GM19043 (cell line): ENCODE measurements at regions not wholly inside any gene's neighbourhood (a gene's known extent, or its start where the extent isn't known, plus 50 kb on each side); places are given as distances from the start of the nearest gene placed in this dataset.
"Not testable (repeated sequence)": the region's sequence is repeated elsewhere in the genome, so short reads cannot be mapped to it uniquely, and the experiment has no call there.

Experiments used
- ATAC-seq: cut with Tn5 transposase; IDR thresholded peaks from one replicate; pipeline ENCODE4 v1.9.1; 2021; ENCODE audit warnings: low read depth; ENCODE audit not compliant: unreplicated experiment

DNA sequence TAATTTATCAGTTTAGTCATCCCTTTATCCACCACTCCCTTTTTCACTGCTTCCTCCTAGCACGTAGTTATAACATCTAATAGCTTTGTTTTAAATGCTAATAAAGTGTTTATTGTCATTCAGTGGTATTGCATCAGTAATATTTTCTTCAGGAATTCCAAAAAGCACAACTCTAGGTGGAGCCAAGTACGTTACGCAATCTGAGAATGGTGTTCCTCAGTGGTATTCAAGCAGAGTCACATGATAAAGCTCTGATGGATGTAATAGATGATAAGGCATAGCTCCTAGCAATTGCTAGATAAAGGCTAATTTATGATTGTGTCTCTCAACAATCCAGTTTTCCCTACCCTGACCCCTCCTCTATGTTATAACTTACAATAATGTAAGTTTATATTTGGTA is 494.6 kb upstream of the ADGRL4 start:
- ATAC-seq, result no peak

DNA sequence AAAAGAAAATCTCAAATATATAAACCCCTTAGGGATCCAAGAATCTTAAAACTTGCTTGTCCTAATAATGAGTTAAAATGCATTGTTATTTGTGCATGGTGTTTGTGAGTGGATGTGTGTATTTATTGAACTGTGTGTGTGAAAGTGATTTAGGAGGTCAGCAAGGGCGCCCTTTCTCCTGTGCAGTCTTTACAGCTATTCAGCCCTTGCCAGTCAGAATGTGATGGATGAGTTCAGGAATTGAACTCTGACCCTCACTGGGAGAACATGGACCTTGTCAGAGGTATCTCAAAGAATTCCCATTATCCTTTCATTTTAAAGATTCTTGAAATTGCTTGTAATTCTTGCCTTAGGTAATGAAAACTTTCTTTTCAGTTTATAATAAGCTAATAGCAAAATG is 493.0 kb upstream of the ADGRL4 start:
- ATAC-seq, result no peak

DNA sequence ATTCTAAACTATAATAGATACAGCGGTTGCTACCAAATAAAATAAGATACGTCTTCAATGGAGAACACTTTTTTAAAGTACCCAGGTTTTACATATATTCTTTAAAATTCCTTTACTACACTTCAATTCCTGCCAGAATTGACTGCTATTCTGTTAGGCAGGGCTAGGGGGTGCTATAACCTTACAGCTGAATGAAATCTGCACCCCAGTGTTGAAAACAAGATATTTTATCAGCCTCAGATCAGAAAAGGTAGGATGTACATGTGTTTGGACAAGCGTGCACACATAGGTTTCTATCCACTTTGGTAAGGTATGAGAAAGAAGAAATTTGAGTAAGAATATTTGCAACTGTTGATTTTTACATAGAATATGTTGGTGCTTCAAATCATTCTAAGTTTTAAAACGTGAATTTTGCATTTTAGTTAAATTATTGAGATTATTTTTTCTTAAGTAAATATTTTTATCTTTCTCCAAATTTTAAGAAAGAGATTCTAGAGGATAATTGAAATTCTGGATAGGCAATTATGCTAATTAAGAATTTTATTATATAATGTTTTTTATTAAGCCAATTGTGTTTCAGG is 490.8 kb upstream of the ADGRL4 start:
- peak; percentile 86 for ATAC-seq

DNA sequence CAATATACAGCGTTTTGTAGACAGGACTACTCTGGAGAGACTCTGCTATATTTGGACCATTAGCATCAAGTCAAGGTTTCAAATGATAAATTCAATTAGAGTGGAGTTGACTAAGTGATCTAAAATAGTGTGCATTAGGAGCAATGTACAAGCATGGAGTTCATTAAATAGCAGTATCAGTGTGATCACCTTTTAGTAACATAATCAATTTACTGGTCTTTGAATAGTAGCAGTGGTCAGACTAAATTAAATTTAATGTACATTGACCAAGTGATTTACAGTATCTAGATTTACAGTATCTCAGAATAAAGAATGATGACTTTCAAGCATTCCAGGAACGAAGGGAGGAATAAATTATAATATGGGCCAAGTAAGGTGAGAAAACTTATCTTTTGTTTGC is 489.6 kb upstream of the ADGRL4 start:
- ATAC-seq, result no peak

DNA sequence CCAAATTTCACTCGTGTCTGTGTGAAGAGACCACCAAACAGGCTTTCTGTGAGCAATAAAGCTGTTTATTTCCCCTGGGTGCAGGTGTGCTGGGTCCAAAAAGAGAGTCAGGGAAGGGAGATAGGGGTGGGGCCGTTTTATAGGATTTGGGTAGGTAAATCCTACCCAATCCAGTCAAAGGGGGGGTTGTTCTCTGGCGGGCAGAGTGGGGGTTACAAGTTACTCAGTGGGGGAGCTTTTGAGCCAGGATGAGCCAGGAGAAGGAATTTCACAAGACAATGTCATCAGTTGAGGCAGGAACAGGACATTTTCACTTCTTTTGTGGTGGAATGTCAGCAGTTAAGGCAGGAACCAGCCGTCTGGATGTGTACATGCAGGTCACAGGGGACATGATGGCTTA is 487.2 kb upstream of the ADGRL4 start:
- not testable (repeated sequence) for ATAC-seq

DNA sequence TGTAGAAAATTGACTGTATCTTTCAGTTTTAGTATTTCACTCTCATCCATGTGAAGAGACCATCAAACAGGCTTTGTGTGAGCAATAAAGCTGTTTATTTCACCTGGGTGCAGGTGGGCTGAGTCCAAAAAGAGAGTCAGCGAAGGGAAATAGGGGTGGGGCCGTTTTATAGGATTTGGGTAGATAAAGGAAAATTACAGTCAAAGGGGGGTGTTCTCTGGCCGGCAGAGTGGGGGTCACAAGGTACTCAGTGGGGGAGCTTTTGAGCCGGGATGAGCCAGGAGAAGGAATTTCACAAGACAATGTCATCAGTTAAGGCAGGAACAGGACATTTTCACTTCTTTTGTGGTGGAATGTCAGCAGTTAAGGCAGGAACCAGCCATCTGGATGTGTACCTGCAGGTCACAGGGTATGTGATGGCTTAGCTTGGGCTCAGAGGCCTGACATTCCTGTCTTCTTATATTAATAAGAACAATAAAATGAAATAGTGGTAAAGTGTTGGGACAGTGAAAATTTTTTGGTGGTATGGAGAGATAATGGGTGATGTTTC is 482.1 kb upstream of the ADGRL4 start:
- ATAC-seq, result not testable (repeated sequence)

DNA sequence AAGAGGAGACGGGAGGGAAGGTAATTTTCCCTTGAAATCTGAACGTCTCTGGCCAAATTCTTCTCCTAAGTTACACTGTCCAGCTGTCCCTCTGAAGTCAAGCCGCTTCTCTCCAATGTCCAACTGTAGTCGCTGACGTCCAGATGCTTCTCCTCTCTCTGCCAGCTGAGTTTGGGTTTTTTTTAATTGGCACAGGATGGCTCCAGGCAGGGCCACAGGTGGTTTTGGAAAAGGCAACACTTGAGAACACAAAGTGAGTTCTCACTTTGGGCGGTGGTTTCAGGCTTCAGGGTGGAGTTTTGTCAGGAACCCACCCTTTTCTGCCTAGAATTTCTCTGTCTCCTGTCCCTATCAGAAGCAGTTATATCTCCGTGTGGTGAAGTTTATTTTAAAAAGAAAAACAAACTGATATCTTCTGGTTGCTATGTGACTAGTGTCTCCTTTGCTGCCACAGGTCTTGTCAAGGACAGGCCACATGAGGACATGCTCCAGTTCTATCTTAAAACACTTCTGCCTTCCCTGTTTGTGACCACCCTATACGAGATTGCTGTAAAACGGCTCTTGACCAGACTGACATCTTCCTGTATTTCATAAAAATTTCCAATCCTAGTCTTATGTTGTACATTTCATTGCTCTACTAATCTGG is 472.3 kb upstream of the ADGRL4 start:
- ATAC-seq, result no peak

DNA sequence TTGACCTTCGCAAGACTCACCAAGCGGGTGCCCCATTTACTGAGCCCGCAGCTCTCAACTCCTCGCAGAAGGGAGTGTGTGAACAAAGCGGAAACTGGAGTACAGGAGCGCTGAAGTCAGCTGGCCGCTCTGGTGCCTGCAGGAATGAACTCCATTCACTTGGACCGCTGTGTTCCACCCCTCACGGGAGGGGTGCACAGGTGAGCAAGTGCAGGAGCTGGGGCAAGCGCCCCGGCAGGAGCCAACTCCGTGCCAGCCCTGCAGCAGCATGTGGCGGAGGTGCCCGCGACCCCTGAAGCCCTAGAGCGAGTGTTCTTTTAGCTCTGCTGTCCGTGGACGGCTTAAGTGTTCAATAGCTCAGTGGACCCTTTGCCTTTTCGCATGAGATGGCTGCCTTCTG is 471.6 kb upstream of the ADGRL4 start:
- ATAC-seq, result no peak

DNA sequence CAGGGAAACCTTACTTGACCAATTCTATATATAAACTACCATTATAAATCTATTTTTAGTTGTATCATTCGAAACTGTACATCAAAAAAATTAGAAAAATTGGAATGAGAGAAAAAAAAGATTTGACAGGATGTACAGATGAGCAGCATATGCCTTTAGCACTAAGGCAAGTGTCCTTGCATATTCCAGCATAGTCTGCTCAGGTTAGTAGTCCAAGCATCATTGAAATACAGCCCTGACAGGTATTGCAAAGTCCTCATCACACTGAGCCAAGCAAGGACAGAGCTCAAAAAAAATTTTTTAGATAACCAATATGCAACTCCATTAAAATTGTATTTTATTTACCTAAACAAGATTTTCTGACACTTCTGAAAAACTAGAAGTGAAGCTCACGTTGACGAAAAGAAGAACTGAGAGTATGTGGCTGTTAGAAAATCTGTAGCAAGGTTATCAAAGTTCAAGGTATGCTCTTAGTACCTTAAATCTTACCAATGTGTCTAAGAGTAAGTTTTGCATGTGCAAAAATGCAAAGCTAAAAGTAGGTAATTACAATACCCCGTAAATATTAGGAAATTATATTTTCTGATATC is 465.6 kb upstream of the ADGRL4 start:
- peak; percentile 80 for ATAC-seq

DNA sequence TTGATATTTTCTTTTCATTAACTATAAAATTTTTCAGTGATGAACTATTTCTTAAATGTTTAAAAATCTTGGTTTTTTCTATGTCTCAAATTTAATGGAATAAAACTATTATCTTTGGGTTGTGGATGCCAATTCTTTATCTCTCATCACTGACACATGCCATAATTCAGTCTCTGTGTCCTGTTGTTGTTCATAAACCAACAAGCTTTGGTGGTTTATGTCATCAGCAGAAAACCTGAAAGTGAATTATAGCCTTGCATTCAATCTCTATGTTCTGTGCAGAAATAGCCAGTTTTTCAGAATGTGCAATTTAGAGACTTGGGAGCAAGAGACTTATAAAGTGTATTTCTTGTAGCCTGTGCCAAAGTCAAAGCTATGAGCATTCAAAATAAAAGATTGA is 462.6 kb upstream of the ADGRL4 start:
- no peak for ATAC-seq

DNA sequence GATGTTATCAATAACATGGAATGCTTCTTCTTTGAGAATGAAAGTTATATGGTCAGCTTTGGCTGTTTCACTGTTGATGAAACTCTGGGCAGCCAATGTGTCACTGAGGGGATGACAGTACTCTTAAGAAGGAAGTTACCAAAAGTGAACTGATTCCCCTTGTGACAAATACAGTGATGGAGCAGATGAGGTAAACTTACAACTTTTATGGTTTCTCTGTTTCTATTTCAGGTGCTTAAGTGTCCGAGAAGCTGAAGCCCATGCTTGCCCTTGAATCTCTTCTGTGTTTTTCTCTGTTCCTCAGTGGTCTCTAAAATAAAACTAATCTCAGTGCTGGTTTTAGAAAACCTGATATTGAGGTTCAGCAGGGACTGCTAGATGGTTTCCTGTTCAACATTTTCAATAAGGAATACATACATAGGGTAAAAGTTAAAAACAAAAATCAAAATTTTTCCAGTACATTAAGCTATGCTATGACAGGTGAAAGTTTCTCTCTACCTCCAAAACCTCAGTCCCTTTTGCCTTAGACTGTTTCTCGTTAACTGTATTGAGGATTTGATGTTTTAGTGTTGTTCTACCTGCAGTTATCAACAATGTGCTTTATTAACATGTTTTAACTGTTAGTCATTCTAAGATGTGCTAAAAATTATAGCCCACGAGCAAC is 454.4 kb upstream of the ADGRL4 start:
- ATAC-seq, result peak; percentile 98

DNA sequence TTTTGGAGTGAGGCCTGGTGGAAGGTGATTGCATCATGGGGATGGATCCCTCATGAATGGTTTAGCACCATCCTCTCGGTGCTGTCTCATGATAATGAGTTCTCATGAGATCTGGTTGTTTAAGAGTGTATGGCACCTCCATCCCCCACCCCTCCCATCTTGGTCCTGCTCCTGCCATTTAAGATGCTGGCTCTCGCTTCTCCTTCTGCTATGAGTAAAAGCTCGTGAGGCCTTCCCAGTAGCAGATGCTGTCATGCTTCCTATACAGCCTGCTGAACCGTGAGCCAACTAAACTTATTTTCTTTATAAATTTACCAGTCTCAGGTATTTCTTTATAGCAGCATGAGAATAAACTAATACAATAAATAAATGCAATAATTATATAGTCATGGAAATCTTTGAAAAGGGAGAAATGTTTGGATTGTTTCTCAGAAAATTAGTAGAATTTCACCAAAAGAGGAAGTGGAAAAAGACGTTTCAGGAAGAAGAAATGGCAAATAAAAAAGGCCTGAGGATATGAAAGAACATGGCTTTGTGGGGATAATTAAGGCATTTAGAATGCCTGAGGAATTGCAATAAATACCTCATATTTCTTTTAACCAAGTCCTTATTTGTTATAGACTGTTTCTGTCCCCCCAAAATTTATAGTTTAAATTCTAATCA is 451.2 kb upstream of the ADGRL4 start:
- no peak for ATAC-seq

DNA sequence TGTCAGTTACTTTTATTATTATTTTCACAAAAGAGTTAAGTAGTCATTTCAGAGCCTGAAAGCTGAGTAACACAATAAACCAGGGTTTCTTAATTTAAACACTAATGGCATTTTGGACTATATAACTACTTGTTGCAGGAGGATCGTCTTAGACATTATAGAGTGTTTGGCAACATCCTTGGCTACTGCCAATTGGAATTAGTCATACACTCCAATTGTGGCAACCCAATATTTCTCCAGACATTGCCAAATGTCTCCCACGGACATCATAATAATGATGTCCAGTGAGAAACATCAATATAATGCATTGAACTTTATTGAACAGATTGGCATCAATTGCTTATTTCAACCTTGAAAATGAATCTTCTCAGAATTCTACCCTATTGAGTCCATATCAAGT is 441.9 kb upstream of the ADGRL4 start:
- ATAC-seq, result no peak

DNA sequence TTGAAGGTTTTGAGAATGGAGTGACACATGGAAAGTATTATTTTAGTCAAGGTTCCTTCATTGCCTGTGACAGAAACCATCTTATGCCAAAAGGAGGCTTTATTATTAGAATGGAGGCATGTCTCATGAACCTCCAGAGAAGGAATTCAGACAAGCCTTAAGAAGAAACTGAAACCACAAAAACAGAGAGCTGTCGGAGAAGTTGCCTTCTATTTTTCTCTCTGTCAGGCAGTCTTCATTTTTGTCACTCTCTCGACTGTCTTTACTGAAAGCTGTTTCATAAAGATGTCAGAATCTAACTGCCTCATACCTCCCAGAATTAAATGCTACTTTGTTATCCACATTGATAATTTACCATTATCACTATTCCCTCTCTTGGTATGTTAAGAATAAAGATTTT is 434.7 kb upstream of the ADGRL4 start:
- no peak for ATAC-seq

DNA sequence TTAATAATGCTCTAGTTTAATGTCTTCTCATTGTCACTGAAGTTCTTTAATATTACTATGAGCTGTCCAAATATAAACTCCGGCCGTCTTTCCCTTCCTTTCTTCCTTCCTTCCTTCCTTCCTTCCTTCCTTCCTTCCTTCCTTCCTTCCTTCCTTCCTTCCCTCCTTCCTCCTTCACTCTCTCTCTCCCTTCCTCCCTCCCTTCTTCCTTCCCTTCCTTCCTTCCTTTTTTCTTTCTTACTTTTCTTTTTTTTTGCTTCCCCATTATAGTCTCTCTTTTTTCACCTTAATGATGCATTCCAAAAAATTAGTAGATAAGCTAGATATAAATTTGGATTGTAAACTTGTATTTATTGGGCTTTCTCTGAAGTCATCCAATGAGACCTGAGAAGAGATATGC is 431.0 kb upstream of the ADGRL4 start:
- ATAC-seq, result no peak

DNA sequence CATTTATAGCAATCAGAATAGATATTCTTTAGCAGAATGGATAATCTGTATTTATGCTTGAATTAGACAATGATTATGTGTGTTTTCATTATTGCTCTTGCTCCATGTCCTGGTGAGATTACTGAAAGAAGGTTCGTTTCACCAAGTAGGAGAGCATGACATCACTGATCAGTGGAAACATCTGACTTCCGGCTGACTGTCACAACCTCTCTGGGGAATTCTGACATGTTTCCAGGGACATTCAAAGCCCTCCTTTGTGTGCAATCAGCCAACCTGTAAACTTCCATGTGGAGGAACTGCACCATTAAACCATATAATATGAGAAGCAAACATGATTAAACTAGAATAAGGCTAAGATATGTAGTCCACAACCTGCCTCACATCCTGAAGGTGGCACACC is 424.8 kb upstream of the ADGRL4 start:
- no peak for ATAC-seq

DNA sequence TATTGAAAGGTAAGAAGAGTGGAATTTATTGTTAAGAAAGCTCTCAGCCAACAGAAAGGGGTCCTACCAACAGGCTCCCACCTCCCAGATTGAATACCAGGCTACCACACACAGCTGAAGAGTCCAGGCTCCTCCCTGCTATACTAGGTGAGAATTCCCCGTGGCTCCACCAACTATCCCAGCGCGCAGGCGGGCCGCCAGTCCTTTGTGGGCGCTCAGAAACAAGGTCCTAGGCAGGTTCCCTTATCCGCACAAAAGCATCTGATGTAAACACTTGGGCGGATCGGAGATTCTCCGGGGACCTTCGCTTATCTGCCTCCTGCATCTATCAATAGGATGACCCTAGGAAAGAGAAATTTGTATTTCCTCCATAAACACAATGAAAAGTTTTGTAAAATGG is 423.9 kb upstream of the ADGRL4 start:
- no peak for ATAC-seq

DNA sequence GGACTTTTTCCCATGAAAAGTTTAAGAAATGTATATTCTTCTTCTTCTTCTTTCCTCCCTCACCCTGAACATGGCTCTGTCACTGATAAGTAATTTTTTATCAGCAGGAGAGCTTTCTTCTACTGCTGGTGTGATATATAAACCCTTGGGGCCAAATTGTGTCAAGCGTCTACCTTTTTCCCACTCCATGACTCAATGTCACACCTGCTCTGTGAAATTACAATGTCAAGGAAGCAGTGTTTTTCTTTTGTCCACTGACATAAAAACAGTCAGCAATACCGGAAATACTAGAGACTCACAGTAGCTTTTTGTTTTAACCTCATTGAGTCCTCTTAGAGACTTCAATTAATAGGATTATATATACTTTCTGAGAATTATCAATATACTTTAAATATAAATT is 416.2 kb upstream of the ADGRL4 start:
- no peak for ATAC-seq

DNA sequence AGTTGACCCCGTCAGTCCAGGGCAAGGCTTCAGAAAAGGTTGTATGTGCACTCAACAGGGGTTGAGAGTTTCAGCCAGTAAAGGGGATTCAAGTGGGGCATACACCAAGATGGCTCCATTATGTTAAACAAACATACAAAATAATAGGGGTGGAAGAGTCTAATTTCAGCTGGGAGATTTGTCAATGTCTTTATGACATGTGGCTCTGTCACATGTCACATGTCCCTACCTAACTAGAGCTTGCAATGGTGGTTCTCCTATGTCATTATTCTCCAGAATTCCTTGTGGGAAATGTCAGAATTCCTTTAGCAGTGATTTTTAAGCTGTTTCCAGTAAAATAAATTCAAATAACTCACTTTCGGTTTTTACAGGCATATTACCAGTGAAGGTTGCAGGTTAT is 392.0 kb upstream of the ADGRL4 start:
- ATAC-seq, result no peak

DNA sequence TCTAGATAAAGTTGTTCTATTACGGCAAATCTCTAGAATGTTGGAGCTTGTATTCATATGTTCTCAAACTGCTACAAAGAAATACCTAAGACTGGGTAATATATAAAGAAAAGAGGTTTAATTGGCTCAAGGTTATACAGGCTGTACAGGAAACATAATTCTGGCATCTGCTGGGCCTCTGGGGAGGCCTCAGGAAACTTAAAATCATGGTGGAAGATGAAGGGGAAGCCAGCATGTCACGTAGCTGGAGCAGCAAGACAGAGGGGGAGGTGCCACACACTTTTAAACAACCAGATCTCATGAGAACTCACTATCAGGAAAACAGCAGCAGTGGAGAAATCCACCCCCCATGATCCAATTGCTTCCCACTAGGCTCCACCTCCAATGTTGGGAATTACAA is 390.4 kb upstream of the ADGRL4 start:
- no peak for ATAC-seq

DNA sequence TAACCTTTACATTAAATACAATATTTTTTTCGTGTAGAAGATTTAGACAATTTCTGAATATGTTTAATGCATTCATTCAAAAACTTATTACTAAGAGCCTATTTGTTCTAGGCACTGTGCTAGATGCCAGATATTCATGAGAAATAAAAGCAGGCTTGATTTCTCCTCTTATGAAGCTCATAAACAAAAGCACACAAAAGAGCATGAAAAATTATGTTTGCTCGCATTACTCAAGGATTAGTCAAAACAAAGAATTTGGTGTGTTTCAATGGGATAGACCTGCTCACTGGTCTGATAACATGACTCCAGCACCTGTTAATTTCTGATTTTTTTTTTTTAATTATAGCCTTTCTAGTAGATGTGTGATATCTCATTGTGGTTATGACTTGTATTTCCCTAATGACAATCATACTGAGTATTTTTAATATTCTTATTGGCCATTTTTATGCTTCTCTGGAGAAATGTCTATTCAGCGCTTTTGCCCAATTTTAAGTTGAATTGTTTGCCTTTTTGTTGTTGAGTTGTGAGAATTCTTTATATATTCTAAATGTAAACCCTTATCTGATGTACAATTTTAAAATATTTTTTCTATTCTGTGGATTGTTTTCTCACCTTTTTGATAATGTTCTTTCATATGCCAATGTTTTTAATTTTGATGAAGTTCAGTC is 382.3 kb upstream of the ADGRL4 start:
- ATAC-seq, result no peak
